ENCODE measurements at regions not wholly inside any gene's neighbourhood (a gene's known extent, or its start where the extent isn't known, plus 50 kb on each side); places are given as distances from the start of the nearest gene placed in this dataset.

- TF ChIP-seq, protein P1, sequence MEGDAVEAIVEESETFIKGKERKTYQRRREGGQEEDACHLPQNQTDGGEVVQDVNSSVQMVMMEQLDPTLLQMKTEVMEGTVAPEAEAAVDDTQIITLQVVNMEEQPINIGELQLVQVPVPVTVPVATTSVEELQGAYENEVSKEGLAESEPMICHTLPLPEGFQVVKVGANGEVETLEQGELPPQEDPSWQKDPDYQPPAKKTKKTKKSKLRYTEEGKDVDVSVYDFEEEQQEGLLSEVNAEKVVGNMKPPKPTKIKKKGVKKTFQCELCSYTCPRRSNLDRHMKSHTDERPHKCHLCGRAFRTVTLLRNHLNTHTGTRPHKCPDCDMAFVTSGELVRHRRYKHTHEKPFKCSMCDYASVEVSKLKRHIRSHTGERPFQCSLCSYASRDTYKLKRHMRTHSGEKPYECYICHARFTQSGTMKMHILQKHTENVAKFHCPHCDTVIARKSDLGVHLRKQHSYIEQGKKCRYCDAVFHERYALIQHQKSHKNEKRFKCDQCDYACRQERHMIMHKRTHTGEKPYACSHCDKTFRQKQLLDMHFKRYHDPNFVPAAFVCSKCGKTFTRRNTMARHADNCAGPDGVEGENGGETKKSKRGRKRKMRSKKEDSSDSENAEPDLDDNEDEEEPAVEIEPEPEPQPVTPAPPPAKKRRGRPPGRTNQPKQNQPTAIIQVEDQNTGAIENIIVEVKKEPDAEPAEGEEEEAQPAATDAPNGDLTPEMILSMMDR (IDR thresholded peaks at IDR 0.05; ENCODE audit: insufficient read depth, missing control alignments): no peak
- FAIRE-seq: no peak
- no peak for DNase-seq (ENCODE audit: insufficient read length, low spot score)
Measured at GRCh38 chr12:34348836-34349672, 326.8 kb downstream of the ALG10 start.

DNA sequence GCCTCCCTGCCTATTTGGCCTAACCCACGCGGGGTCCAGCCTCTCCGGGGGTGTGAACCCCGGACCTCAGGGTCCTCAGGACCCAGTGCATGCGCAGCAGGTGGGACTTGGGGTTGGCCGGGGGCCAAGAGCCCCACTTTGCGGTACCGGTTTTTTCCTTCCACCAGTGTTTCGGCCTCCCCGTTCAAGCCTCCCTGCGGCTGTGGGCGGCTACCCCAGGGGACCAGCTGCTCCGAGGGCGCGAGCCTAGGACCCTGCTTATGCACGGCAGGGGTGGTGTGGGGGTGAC is 327.3 kb downstream of the ALG10 start:
- no peak for DNase-seq (ENCODE audit: insufficient read length, low spot score)
- no peak for FAIRE-seq
- TF ChIP-seq, protein P1 (IDR thresholded peaks at IDR 0.05; ENCODE audit: insufficient read depth, missing control alignments): no peak

GRCh38 chr12:34350092-34351041 is 328.1 kb downstream of the ALG10 start:
- TF ChIP-seq, protein P1 (IDR thresholded peaks at IDR 0.05; ENCODE audit: insufficient read depth, missing control alignments): no peak
- DNase-seq (ENCODE audit: insufficient read length, low spot score): no peak
- no peak for FAIRE-seq

- TF ChIP-seq, protein P1 (IDR thresholded peaks at IDR 0.05; ENCODE audit: insufficient read depth, missing control alignments): no peak
- DNase-seq (ENCODE audit: insufficient read length, low spot score): no peak
Measured at GRCh38 chr12:34352098-34352497, 329.8 kb downstream of the ALG10 start.

GRCh38 chr12:34354239-34355200 is 332.2 kb downstream of the ALG10 start:
- no peak for FAIRE-seq
- DNase-seq (ENCODE audit: insufficient read length, low spot score): no peak
- TF ChIP-seq, protein P1 (IDR thresholded peaks at IDR 0.05; ENCODE audit: insufficient read depth, missing control alignments): no peak

More at GRCh38 chr12:34352098-34352497, 329.8 kb downstream of the ALG10 start:
- no peak for FAIRE-seq

DNA sequence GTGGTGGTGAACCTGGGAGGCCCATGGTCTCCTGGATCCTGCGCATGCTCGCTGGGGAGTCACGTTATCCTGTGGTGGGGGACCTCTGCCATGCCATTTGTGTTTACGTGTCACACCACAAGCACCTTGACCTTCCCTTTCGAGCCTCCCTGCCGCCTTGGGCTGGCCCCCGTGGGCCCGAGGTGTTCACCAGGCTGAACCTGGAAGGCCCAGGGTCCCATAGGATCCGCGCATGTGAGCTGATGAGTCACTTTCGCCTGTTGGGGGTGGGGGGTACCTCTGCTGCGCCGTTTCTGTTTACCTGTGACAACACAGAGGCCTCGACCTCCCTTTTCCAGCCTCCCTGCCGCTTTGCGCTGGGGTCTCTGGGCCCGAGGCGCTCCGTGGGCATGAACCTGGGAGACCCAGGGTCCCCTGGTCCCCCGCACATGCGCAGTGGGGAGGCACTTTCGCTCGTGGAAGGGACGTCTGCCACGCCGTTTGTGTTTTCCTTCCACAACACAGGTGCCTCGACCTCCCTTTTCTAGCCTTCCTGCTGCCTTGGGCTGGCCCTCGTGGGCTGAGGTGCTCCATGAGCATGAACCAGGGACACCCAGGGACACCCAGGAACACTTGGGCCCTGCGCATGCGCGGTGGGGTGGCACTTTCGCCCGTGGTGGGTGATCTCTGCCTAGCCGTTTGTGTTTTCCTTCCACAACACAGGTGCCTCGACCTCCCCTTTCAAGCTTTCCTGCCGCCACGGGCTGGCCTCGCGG is 334.1 kb downstream of the ALG10 start:
- FAIRE-seq: no peak
- TF ChIP-seq, protein P1 (IDR thresholded peaks at IDR 0.05; ENCODE audit: insufficient read depth, missing control alignments): no peak
- no peak for DNase-seq (ENCODE audit: insufficient read length, low spot score)
